HG03139 (cell line): ENCODE measurements at regions not wholly inside any gene's neighbourhood (a gene's known extent, or its start where the extent isn't known, plus 50 kb on each side); places are given as distances from the start of the nearest gene placed in this dataset.

Experiments used
- ATAC-seq: cut with Tn5 transposase; IDR thresholded peaks from one replicate; pipeline ENCODE4 v1.9.1; 2021; ENCODE audit not compliant: unreplicated experiment

GRCh38 chr11:116231543-116231942 lies 541.2 kb downstream of the BUD13 start:
- ATAC-seq, result no peak

- no peak for ATAC-seq
These were observed 542.3 kb downstream of the BUD13 start for GRCh38 chr11:116230438-116230837.

GRCh38 chr11:116229236-116229970 lies 543.4 kb downstream of the BUD13 start:
- no peak for ATAC-seq

- no peak for ATAC-seq
These were observed 546.1 kb downstream of the BUD13 start for GRCh38 chr11:116226731-116227130.

- no peak for ATAC-seq
These were observed 546.8 kb downstream of the BUD13 start for GRCh38 chr11:116225784-116226585.

GRCh38 chr11:116225236-116225635 lies 547.6 kb downstream of the BUD13 start:
- no peak for ATAC-seq

GRCh38 chr11:116224889-116225200 lies 547.9 kb downstream of the BUD13 start:
- ATAC-seq, result no peak

- ATAC-seq, result no peak
These were observed 548.5 kb downstream of the BUD13 start for GRCh38 chr11:116224154-116224888.

- ATAC-seq, result no peak
These were observed 551.4 kb downstream of the BUD13 start for GRCh38 chr11:116221351-116221750.

GRCh38 chr11:116219171-116219635 lies 553.6 kb downstream of the BUD13 start:
- ATAC-seq, result no peak

- no peak for ATAC-seq
These were observed 555.3 kb downstream of the BUD13 start for GRCh38 chr11:116217441-116217840.

- no peak for ATAC-seq
These were observed 555.8 kb downstream of the BUD13 start for GRCh38 chr11:116217006-116217405.

GRCh38 chr11:116215471-116216113 lies 557.2 kb downstream of the BUD13 start:
- ATAC-seq, result no peak

- no peak for ATAC-seq
These were observed 561.6 kb downstream of the BUD13 start for GRCh38 chr11:116211147-116211546.

- ATAC-seq, result no peak
These were observed 562.1 kb downstream of the BUD13 start for GRCh38 chr11:116210663-116211062.

GRCh38 chr11:116209255-116209654 lies 563.5 kb downstream of the BUD13 start:
- ATAC-seq, result no peak

- ATAC-seq, result no peak
These were observed 565.2 kb downstream of the BUD13 start for GRCh38 chr11:116207421-116208141.

GRCh38 chr11:116207019-116207418 lies 565.8 kb downstream of the BUD13 start:
- no peak for ATAC-seq

GRCh38 chr11:116202922-116203321 lies 569.9 kb downstream of the BUD13 start:
- no peak for ATAC-seq

GRCh38 chr11:116200564-116200963 lies 572.2 kb downstream of the BUD13 start:
- no peak for ATAC-seq

GRCh38 chr11:116199182-116199581 lies 573.6 kb downstream of the BUD13 start:
- ATAC-seq, result no peak
